ENCODE measurements at regions not wholly inside any gene's neighbourhood (a gene's known extent, or its start where the extent isn't known, plus 50 kb on each side); places are given as distances from the start of the nearest gene placed in this dataset.
"Not testable (repeated sequence)": the region's sequence is repeated elsewhere in the genome, so short reads cannot be mapped to it uniquely, and the experiment has no call there.

DNA sequence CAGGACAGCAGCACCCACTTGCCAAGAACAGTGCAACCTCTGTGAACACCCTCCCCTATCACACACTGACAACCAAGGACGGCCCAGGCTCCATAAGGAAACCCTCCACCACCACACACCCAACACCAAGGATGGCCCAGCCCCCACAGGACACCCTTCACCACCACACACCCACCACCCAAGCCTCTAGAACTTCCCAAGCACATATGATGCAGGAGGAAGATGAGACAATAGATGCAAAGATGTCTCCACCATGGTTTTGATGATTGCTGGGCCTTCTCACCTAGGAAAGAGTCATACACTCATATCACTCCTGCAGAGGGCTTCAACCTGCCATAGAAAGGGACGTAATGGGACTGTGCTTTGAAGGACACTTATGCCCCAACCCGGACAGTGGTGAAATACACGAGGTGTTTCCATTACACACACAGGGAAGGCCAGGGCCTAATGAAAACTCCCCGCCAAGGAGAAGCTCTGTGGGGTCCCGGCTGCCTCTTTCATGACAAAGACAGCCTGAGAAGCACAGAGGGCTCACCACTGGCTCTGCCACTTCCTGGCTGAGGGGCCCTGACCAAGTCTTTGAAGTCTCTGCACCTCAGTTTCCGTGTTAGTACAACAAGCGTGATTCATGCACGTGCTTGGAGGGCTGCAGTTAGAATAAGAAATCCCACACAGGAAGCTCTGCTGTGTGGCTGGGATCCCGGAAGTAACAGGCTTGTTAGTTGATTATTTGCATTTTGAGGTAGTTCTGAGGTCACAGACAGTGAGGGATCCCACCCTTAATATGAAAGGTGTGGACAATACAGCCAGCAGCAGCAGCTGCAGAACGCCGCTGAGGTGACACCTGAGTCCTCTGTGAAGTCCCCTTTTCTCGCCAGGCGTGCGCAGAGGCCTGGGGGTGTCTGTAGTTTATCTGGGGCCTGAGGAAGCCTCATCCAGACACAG lies 61.9 kb upstream of the ATP12A start:
- DNase-seq: peak; percentile 29

DNA sequence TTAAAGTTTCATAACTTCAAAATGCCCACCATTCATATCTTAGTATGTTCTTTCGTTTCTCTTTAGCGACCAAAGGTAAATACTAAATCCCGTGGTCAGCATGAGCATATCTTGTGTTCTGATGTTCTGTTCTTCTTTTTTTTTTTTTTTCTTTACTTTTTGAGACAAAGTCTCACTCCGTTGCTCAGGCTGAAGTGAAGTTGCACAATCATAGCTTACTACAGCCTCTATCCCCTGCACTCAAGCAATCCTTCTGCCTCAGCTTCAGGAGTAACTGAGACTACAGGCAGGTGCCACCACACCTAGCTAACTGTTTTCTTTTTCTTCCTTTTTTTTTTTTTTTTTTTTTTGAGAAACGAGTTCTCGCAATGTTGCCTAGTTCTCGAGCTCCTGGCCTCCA lies 60.9 kb upstream of the ATP12A start:
- DNase-seq: no peak

DNA sequence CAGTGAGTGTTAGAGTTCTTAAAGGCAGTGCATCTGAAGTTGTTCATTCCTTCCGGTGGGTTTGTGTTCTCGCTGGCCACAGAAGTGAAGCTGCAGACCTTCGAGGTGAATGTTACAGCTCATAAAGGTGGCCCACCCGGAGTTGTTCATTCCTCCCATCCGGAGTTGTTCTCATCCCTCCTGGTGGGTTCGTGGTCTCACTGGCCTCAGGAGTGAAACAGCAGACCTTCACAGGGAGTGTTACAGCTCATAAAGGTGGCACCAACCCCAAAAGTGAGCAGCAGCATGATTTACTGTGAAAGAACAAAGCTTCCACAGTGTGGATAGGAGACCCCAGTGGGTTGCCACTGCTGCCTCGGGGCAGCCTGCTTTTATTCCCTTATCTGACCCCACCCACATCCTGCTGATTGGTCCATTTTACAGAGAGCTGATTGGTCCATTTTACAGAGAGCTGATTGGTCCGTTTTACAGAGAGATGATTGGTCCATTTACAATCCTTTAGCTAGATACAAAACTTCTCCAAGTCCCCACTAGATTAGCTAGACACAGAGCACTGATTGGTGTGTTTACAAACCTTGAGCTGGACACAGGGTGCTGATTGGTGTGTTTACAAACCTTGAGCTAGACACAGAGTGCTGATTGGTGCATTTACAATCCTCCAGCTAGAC lies 57.6 kb upstream of the ATP12A start:
- not testable (repeated sequence) for DNase-seq

DNA sequence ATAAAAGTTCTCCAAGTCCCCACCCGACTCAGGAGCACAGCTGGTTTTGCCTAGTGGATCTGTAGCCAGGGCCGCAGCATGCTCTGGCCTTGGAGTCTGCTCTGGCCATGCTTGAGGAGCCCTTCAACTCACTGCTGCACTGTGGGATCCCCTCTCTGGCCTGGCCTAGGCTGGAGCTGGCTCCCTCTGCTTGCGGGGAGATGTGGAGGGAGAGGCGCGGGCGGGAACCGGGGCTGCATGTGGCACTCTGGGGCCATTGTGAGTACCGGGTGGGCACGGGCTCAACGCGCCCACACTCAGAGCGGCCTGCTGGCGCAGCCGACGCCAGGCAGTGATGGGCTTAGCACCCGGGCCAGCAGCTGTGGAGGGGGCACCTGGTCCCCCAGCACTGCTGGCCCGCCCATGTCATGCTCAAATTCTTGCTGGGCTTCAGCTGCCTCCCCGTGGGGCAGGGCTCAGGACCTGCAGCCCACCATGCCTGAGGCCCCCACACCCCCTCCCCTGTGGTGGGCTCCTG lies 57.0 kb upstream of the ATP12A start:
- no peak for DNase-seq

DNA sequence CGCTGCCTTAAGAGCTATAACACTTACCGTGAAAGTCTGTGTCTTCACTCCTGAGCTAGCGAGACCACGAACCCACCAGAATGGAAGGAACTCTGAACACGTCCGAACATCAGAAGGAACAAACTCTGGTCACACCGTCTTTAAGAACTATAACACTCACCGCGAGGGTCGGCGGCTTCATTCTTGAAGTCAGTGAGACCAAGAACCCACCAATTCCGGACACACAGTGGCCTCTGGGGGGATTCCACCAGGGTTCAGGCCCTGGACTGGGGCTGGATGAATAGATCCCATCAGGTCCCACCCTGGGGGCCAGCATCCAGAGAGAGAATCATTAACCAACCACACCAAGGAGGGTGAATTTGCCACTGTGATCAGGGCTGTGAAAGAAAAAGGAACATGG lies 55.8 kb upstream of the ATP12A start:
- no peak for DNase-seq

DNA sequence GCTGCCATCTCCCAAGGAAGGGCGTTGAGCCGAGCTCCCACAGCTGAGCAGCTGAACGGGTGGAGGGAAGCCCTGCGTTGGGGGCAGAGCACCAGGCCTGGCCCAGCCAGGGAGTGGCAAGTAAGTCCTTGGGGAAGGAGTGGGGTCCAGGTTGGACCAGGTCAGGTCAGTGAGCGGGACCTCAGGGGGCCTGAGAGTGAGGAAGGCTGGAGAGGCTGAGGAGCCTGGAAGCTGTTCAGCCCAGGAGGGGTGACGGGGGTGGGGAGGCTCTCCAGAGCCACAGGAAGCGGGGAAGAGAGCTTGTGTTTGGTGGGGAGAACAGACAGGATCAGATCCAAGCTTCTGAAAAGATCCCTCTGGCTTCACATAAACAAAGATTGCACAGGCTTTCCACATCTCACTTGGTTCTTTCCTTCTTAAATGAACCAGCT lies 55.4 kb upstream of the ATP12A start:
- DNase-seq: no peak

DNA sequence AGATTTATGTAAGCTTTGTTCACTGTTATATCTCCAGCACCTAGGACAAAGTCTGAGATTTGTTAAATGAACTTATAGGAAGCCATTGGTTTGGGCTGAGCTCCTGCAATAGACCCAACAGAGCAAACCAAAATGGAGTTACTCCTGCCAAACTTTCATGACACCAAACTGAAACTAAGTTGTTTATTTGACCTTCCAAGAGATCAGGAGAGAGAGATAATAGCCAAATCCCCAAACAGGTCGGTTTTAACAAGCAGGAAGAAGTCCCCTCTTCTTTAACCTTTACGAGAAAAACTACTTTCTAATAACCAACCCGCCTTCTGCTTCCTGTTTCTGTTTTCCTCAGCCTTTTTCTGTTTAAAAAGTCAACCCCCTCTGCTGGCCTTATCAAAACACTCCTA lies 54.9 kb upstream of the ATP12A start:
- DNase-seq: no peak

DNA sequence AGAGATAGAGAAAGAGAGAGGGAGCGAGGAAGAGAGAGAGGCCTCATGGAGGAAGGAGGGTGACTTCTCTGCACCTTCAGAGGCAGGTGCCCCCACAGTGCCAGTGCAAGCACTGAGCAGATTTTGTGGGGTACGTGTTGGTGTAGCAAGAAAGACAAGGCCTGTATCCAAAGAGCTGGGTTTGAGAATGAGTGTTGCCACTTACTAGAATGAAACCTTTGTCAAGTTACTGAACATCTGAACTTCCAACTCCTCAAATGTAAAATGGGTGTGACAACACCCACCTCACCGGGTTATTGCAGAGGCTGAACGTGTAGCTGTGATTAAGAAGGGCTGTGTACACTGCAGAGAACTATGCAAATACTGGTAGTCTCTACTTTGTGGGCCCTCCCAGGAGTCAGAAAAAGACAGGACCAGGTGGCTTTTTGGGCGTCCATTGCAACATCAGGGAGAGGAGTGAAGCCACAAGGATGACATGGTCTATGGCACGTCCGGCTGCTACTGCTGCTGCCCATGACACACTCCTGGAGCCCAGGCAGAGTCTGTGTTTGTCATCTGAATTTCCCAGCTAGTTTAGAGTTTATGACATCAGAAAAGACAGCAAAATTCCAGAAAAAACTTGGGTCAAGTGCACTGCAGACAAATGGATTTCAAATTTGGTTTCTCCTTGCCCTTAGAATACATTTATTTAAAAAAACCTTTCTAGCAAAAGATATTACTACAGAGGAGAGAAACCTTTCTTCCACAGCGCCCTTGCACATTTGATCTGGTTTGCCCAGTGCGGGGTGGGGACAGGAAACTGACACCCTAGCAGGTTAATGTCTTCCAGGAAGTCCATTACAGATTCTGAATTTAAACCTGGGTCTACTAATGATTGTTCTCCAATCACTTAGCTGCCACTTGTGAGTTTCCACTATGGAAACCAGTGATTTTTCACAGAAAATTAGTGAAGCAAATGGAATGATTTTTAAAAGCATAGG lies 54.0 kb upstream of the ATP12A start:
- no peak for DNase-seq

DNA sequence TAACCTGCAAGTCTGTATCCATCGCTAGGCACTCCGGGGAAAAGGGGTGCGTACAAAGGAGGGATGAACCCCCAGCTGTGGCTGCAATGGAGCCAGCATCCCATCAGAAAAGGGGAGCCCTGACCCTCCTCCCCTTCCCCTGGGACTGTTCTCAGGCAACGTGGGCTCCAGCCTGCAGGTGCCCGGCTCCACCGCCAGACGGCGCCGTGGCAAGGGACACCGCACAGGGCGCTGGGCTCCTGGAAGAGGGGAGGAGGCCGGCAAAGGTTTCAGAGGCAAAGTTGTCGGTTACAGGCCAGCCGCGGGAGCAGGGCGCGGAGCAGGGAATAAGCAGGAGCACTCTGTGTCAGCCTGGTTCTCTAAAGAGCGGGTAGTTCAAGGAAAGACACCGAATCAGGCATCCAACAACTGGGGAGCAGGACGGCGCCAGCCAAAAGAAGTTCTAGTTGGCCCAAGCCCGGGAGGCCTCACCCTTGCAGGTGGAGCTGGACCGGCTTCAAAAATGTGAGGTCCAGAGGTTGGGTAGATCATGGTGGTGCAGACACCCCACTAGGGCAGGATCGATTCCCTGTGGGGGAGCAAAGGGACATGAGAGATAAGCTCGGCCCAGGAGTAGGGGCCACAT lies 53.0 kb upstream of the ATP12A start:
- no peak for DNase-seq

DNA sequence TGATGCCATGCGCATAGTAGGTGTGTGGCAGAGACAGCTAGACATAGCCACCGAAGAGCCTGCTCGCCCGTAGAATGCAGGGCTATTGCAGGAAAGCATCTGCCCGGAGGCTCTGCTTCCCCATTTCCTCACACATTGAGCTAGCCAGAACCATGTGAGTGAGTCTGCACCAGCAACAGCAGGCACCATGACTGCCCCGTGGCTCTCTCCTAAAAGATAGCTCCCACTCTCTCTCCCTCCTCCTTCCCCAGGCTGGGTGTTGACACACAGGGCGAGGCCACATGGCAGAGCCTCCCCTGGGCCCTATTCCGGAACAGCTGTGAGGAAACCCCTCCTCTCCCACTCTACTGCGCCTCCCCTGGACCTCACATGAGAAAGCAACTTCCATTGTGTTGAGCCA lies 52.3 kb upstream of the ATP12A start:
- DNase-seq: no peak

DNA sequence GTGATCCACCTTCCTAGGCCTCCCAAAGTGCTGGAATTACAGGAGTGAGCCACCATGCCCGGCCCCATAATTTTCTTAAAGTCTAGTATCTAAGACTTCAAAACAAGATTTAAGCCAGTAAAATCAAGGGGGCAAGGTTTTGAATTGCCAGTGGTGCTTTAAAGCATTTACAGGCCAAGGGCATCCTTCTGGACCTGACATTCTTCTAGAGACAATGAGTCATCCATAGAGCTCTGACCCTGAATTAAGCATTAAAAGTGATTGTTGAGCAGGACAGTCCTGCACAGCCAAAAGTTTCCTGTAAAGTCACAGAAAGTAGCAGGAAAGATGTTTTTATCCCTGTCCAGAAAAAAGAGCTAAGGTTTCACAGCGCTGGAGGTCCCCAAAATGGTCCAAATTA lies 50.9 kb upstream of the ATP12A start:
- no peak for DNase-seq

DNA sequence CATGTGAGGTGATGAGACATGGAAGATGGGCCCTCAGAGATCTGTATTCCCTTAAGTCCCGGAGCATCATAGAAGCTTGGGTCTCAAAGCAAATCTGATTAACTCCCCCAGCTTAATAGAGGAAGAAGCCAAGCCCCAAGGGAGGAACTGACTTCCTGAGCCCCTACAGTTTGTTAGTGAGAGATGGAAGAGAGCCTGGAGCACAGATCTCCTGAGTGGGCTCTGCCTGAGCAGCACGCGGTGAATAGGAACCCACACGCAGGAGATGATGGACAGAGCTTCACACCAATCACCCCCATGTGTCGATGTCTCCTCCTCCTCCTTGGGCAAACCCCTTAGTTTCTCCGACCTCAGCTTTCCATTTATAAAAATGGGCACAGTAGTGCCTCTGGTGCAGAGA lies 50.1 kb upstream of the ATP12A start:
- no peak for DNase-seq
